HCT116 (cell line): ENCODE measurements at regions not wholly inside any gene's neighbourhood (a gene's known extent, or its start where the extent isn't known, plus 50 kb on each side); places are given as distances from the start of the nearest gene placed in this dataset.

Source experiments
- ATAC-seq: fragments of 200-7000 bp; cut with Tn5 transposase; 2 replicates; pipeline ENCODE4 v1.9.1; 2020; ENCODE audit warnings: mild to moderate bottlenecking, moderate library complexity
- BruUV-seq: library from RNA; stranded (reverse); fragments of 400-500 nt; replicated peaks from 2 replicates; lab custom pipeline; 2021; lab: Mats Ljungman, UMichigan
- CTCF ChIA-PET: fragments of 300-600 bp; sonication (Branson Sonifier 250); formaldehyde crosslinking; loops from one replicate; lab custom pipeline; 2021; ENCODE audit warnings: antibody characterized with exemption; lab: Charles Lee
- POLR2A ChIA-PET: fragments of 300-600, 350-600 bp; sonication (Branson Sonifier 250); formaldehyde crosslinking; loops from one replicate; lab custom pipeline; 2021; ENCODE audit warnings: antibody characterized with exemption; lab: Charles Lee
- RAD21 ChIA-PET, 2 experiments: fragments of 300-600 bp; sonication (Branson Sonifier 250); formaldehyde crosslinking; loops; one replicate each; lab custom pipeline; 2023; ENCODE audit warnings: low total read pairs in 2 of 2; ENCODE audit not compliant: uncharacterized antibody in 2 of 2, unreplicated experiment in 2 of 2, low non-redundant PET in 1 of 2; lab: Charles Lee
- DNase-seq: peaks from one replicate; pipeline ENCODE4 v3.0.0-alpha.2; 2010; ENCODE audit warnings: low read depth, low spot score
- H2AFZ ChIP-seq: fragments of 200-600 bp; shearing (Covaris generic), sonication (generic); 2 replicates; pipeline ENCODE4 v1.6.1; 2017; ENCODE audit warnings: low read depth, mixed run types, mixed read lengths, antibody characterized with exemption, low read length; ENCODE audit not compliant: poor library complexity, severe bottlenecking
- H3K27ac ChIP-seq: 2 replicates; pipeline ENCODE4 v1.5.1; 2012; ENCODE audit warnings: low read depth, low read length
- H3K27me3 ChIP-seq: fragments of 200-600 bp; sonication (generic); 2 replicates; pipeline ENCODE4 v1.6.1; 2016; ENCODE audit warnings: mixed run types, low read length, mixed read lengths; ENCODE audit not compliant: insufficient read depth
- H3K36me3 ChIP-seq, 2 experiments: fragments of 200-500 bp in 1 of 2; fragments of 200-600 bp in 1 of 2; sonication (Bioruptor generic) in 1 of 2; sonication (generic) in 1 of 2; 2 replicates each; pipeline versions ENCODE4 v1.5.1 to v1.6.1; 2014 to 2016; ENCODE audit warnings: low read length in 2 of 2, inconsistent platforms in 1 of 2, mixed read lengths in 1 of 2, mixed run types in 1 of 2; ENCODE audit not compliant: insufficient read depth in 2 of 2, control insufficient read depth in 1 of 2
- H3K4me1 ChIP-seq, 2 experiments: fragments of 200-600 bp in 1 of 2; sonication (generic) in 1 of 2; 2 replicates each; pipeline versions ENCODE4 v1.5.1 to v1.6.1; 2012 to 2017; ENCODE audit warnings: low read length in 2 of 2, inconsistent platforms in 1 of 2, mild to moderate bottlenecking in 1 of 2, mixed read lengths in 1 of 2, mixed run types in 1 of 2, moderate library complexity in 1 of 2; ENCODE audit not compliant: insufficient read depth in 2 of 2, control insufficient read depth in 1 of 2
- H3K4me2 ChIP-seq: fragments of 200-600 bp; sonication (generic); 2 replicates; pipeline ENCODE4 v1.6.1; 2017; ENCODE audit warnings: mixed run types, low read length, mixed read lengths
- H3K4me3 ChIP-seq, 2 experiments: fragments of 200-600 bp in 1 of 2; sonication (generic) in 1 of 2; replicated peaks in 1 of 2; 2 replicates each; pipeline ENCODE4 v1.5.1; 2011 to 2016; ENCODE audit warnings: low read length in 2 of 2, control low read depth in 1 of 2, low read depth in 1 of 2, mild to moderate bottlenecking in 1 of 2, mixed read lengths in 1 of 2, mixed run types in 1 of 2
- H3K79me2 ChIP-seq: fragments of 200-600 bp; sonication (generic); 2 replicates; pipeline ENCODE4 v1.6.1; 2017; ENCODE audit warnings: mild to moderate bottlenecking, mixed run types, low read length, moderate library complexity, mixed read lengths; ENCODE audit not compliant: insufficient read depth
- H3K9ac ChIP-seq: fragments of 200-600 bp; sonication (generic); 2 replicates; pipeline ENCODE4 v1.6.1; 2016; ENCODE audit warnings: low read length, mixed read lengths
- H3K9me2 ChIP-seq: fragments of 200-600 bp; sonication (generic), shearing (Covaris generic); 2 replicates; pipeline ENCODE4 v1.6.1; 2017; ENCODE audit warnings: mixed run types, mild to moderate bottlenecking, moderate library complexity; ENCODE audit not compliant: insufficient read depth
- H3K9me3 ChIP-seq, 2 experiments: fragments of 200-500 bp in 1 of 2; fragments of 200-600 bp in 1 of 2; sonication (Bioruptor generic) in 1 of 2; sonication (generic) in 1 of 2; 2 replicates each; pipeline ENCODE4 v1.6.1; 2014 to 2017; ENCODE audit warnings: low read length in 2 of 2, mixed read lengths in 2 of 2, inconsistent platforms in 1 of 2, low read depth in 1 of 2, mild to moderate bottlenecking in 1 of 2, mixed run types in 1 of 2, moderate library complexity in 1 of 2; ENCODE audit not compliant: control insufficient read depth in 1 of 2, insufficient read depth in 1 of 2
- H4K20me1 ChIP-seq: fragments of 200-600 bp; sonication (generic), shearing (Covaris generic); 2 replicates; pipeline ENCODE4 v1.6.1; 2017; ENCODE audit warnings: mixed run types, mild to moderate bottlenecking, moderate library complexity; ENCODE audit not compliant: insufficient read depth
- ATF3 ChIP-seq: IDR thresholded peaks from 2 replicates; pipeline ENCODE4 v1.6.1; 2012
- CEBPB ChIP-seq: IDR thresholded peaks from 2 replicates; pipeline ENCODE4 v1.6.1; 2012; ENCODE audit warnings: low read depth
- EGR1 ChIP-seq: IDR thresholded peaks from 2 replicates; pipeline ENCODE4 v1.6.1; 2012; ENCODE audit warnings: low read depth
- ELF1 ChIP-seq: IDR thresholded peaks from 2 replicates; pipeline ENCODE4 v1.6.1; 2012; ENCODE audit warnings: low read depth, borderline replicate concordance
- EZH2phosphoT487 ChIP-seq: fragments of 200-600 bp; IDR thresholded peaks from 2 replicates; pipeline ENCODE4 v1.6.1; 2018; ENCODE audit warnings: antibody characterized with exemption, borderline replicate concordance
- JUND ChIP-seq: IDR thresholded peaks from 2 replicates; pipeline ENCODE4 v1.6.1; 2012
- POLR2AphosphoS5 ChIP-seq: IDR thresholded peaks from 2 replicates; pipeline ENCODE4 v1.6.1; 2011; ENCODE audit warnings: mild to moderate bottlenecking, low read depth, low read length, moderate library complexity
- RAD21 ChIP-seq: IDR thresholded peaks from 2 replicates; pipeline ENCODE4 v1.6.1; 2012; ENCODE audit warnings: low read depth, mild to moderate bottlenecking
- REST ChIP-seq: IDR thresholded peaks from 2 replicates; pipeline ENCODE4 v1.6.1; 2012; ENCODE audit warnings: low read depth
- SP1 ChIP-seq: IDR thresholded peaks from 2 replicates; pipeline ENCODE4 v1.6.1; 2012; ENCODE audit warnings: low read depth
- YY1 ChIP-seq: IDR thresholded peaks from 2 replicates; pipeline ENCODE4 v1.6.1; 2011; ENCODE audit warnings: low read length, low read depth, moderate library complexity, mild to moderate bottlenecking; ENCODE audit not compliant: insufficient replicate concordance; ENCODE audit errors: extremely low read depth
- ZBTB33 ChIP-seq: IDR thresholded peaks from 2 replicates; pipeline ENCODE4 v1.6.1; 2011; ENCODE audit warnings: mild to moderate bottlenecking, low read length, moderate library complexity; ENCODE audit not compliant: insufficient replicate concordance; ENCODE audit errors: extremely low read depth
- ZFX ChIP-seq: fragments of 450-650 bp; IDR thresholded peaks from 2 replicates; pipeline ENCODE4 v1.6.1; 2017
- intact Hi-C: fragments of 100-400 bp; cut with micrococcal nuclease; formaldehyde crosslinking; loops from 2 replicates; pipeline ENCODE4 v1.10.0; 2022

- Histone ChIP-seq H3K9me3 (peaks cover 12 to 37% of the 10 kb centered on the region in 2 experiments; a peak in 2 of 4 replicates), H3K27ac (no peak overlapping the region), H3K4me3 (no peak overlapping the region), H3K9ac (no peak overlapping the region), H3K36me3 (no peaks in the 10 kb centered on the region), H3K4me2 (no peak overlapping the region), H4K20me1 (no peaks in the 10 kb centered on the region), H3K4me1 (no peaks in the 10 kb centered on the region), H3K79me2 (no peaks in the 10 kb centered on the region)
- ChIA-PET CTCF (no interaction called here), RAD21 (no interaction called here)
- no peak for ATAC-seq
- BruUV-seq = no TSS peak
- intact Hi-C loops = no loop called here
- TF ChIP-seq EGR1 = no peak
- no peak for TF ChIP-seq YY1
- no peak for TF ChIP-seq POLR2AphosphoS5
- no peak for TF ChIP-seq CEBPB
- TF ChIP-seq ATF3 = no peak
- TF ChIP-seq ZBTB33 = no peak
- TF ChIP-seq ELF1 = no peak
- no peak for TF ChIP-seq EZH2phosphoT487
- no peak for TF ChIP-seq JUND
- TF ChIP-seq REST = no peak
- TF ChIP-seq ZFX = no peak
- TF ChIP-seq SP1 = no peak
- TF ChIP-seq RAD21 = no peak
- TF ChIP-seq, all 23 proteins: peak for 0
- POLR2A ChIA-PET = no interaction called here
- DNase-seq = no peak
- H2AFZ ChIP-seq = no peak overlapping the region
- no peaks in the 10 kb centered on the region for H3K27me3 ChIP-seq
- no peaks in the 10 kb centered on the region for H3K9me2 ChIP-seq
These were observed 161.5 kb upstream of the CDH4 start for GRCh38 chr20:61090541-61090940.
